CD14-positive monocyte (primary cell): ENCODE measurements at regions not wholly inside any gene's neighbourhood (a gene's known extent, or its start where the extent isn't known, plus 50 kb on each side); places are given as distances from the start of the nearest gene placed in this dataset.

Experiments used
- DNase-seq, 3 donors: peaks; one replicate each; pipeline ENCODE4 v3.0.0-alpha.2; 2011 to 2022
- H2AFZ ChIP-seq: 2 replicates; pipeline ENCODE4 v1.6.0; 2012; ENCODE audit warnings: mild to moderate bottlenecking, low read depth, low read length, inconsistent platforms; ENCODE audit not compliant: insufficient read depth, poor library complexity, severe bottlenecking
- H3K27ac ChIP-seq, 2 donors: 1 replicate in 1 of 2; 2 replicates in 1 of 2; pipeline ENCODE4 v1.5.1; 2012 to 2013; ENCODE audit warnings: low read length in 2 of 2, control low read depth in 1 of 2, inconsistent platforms in 1 of 2, low read depth in 1 of 2, mild to moderate bottlenecking in 1 of 2
- H3K27me3 ChIP-seq, 2 donors: one replicate each; pipeline versions ENCODE4 v1.6.0 to v1.6.1; 2011 to 2013; ENCODE audit warnings: low read length in 2 of 2; ENCODE audit not compliant: control insufficient read depth in 2 of 2, insufficient read depth in 2 of 2
- H3K36me3 ChIP-seq, 2 donors: replicated peaks in 1 of 2; 1 replicate in 1 of 2; 2 replicates in 1 of 2; pipeline versions ENCODE4 v1.5.1 to v1.6.1; 2012 to 2013; ENCODE audit warnings: low read length in 2 of 2, control low read depth in 1 of 2, inconsistent platforms in 1 of 2, mild to moderate bottlenecking in 1 of 2; ENCODE audit not compliant: insufficient read depth in 2 of 2, control insufficient read depth in 1 of 2
- H3K4me1 ChIP-seq, 2 donors: 1 replicate in 1 of 2; 2 replicates in 1 of 2; pipeline versions ENCODE4 v1.5.1 to v1.6.1; 2012 to 2013; ENCODE audit warnings: low read length in 2 of 2, control low read depth in 1 of 2, inconsistent platforms in 1 of 2, mild to moderate bottlenecking in 1 of 2, moderate library complexity in 1 of 2; ENCODE audit not compliant: insufficient read depth in 2 of 2, control insufficient read depth in 1 of 2
- H3K4me2 ChIP-seq: replicated peaks from 2 replicates; pipeline ENCODE3; 2012; ENCODE audit warnings: low read length, moderate library complexity, mild to moderate bottlenecking; ENCODE audit not compliant: poor library complexity, severe bottlenecking; ENCODE audit errors: extremely low read depth
- H3K4me3 ChIP-seq, 3 experiments: fragments of 200-600 bp in 1 of 3; sonication (generic) in 1 of 3; replicated peaks in 1 of 3; 1 replicate in 2 of 3; 2 replicates in 1 of 3; pipeline ENCODE4 v1.5.1; 2011 to 2013; ENCODE audit warnings: low read length in 3 of 3, mild to moderate bottlenecking in 3 of 3, control low read depth in 2 of 3, low read depth in 2 of 3, inconsistent platforms in 1 of 3, moderate library complexity in 1 of 3
- H3K79me2 ChIP-seq: 2 replicates; pipeline ENCODE4 v1.6.0; 2012; ENCODE audit warnings: mild to moderate bottlenecking, control low read depth, inconsistent platforms, low read length, moderate library complexity; ENCODE audit not compliant: insufficient read depth
- H3K9ac ChIP-seq: 2 replicates; pipeline ENCODE4 v1.6.0; 2017; ENCODE audit warnings: low read length, mild to moderate bottlenecking; ENCODE audit not compliant: insufficient read depth, poor library complexity, severe bottlenecking
- H3K9me3 ChIP-seq, 2 donors: replicated peaks in 1 of 2; 1 replicate in 1 of 2; 2 replicates in 1 of 2; pipeline versions ENCODE4 v1.5.1 to v1.6.1; 2012 to 2013; ENCODE audit warnings: low read length in 2 of 2, control low read depth in 1 of 2; ENCODE audit not compliant: control insufficient read depth in 1 of 2, insufficient read depth in 1 of 2
- H4K20me1 ChIP-seq: 2 replicates; pipeline ENCODE4 v1.6.0; 2012; ENCODE audit warnings: mild to moderate bottlenecking, low read length, control low read depth, moderate library complexity; ENCODE audit not compliant: insufficient read depth
- H3K27ac Mint-ChIP-seq, 7 donors: one replicate each; pipeline ENCODE4 v1.8.0; 2020; ENCODE audit warnings: mild to moderate bottlenecking in 7 of 7, mixed read lengths in 7 of 7, moderate library complexity in 6 of 7, inconsistent platforms in 2 of 7
- H3K27me3 Mint-ChIP-seq, 3 donors: one replicate each; pipeline ENCODE4 v1.8.0; 2021 to 2022; ENCODE audit warnings: low read depth in 3 of 3, mild to moderate bottlenecking in 3 of 3, mixed read lengths in 3 of 3, moderate library complexity in 3 of 3, inconsistent platforms in 1 of 3
- H3K36me3 Mint-ChIP-seq, 2 donors: one replicate each; pipeline ENCODE4 v1.8.0; 2020; ENCODE audit warnings: mixed read lengths in 2 of 2, inconsistent platforms in 1 of 2, mild to moderate bottlenecking in 1 of 2
- H3K4me1 Mint-ChIP-seq: one replicate; pipeline ENCODE4 v1.8.0; 2020; ENCODE audit warnings: mild to moderate bottlenecking, mixed read lengths
- H3K4me3 Mint-ChIP-seq, 2 donors: one replicate each; pipeline ENCODE4 v1.8.0; 2020; ENCODE audit warnings: mild to moderate bottlenecking in 2 of 2, mixed read lengths in 2 of 2, moderate library complexity in 1 of 2
- H3K9me3 Mint-ChIP-seq, 7 donors: one replicate each; pipeline ENCODE4 v1.8.0; 2020 to 2022; ENCODE audit warnings: mixed read lengths in 7 of 7, mild to moderate bottlenecking in 6 of 7, moderate library complexity in 6 of 7, inconsistent platforms in 2 of 7
- CTCF ChIP-seq: fragments of 200-600 bp; IDR thresholded peaks from one replicate; pipeline ENCODE4 v1.8.0; 2022; ENCODE audit warnings: antibody characterized with exemption, mild to moderate bottlenecking
- WGBS: methylation state at CpG from one replicate; pipeline ENCODE4 v1.1.5; 2013; ENCODE audit warnings: missing lambda C conversion rate; ENCODE audit not compliant: insufficient coverage; 5-methylcytosine and 5-hydroxymethylcytosine counted together
- intact Hi-C, 2 donors: fragments of 100-400 bp; cut with micrococcal nuclease; formaldehyde crosslinking; loops; one replicate each; pipeline versions ENCODE4 v1.15.0 to v1.15.1; 2023

GRCh38 chr5:39947657-39948056 lies 522.9 kb upstream of the DAB2 start:
- TF ChIP-seq CTCF: no peak

GRCh38 chr5:39946356-39947045 lies 521.7 kb upstream of the DAB2 start:
- Histone ChIP-seq H3K27me3 (no peaks in the 10 kb centered on the region), H3K4me1 (peaks cover 38 to 40% of the 10 kb centered on the region in 2 donors), H3K36me3 (no peaks in the 10 kb centered on the region), H2AFZ (peak overlapping the region; percentile 22), H3K9me3 (no peaks in the 10 kb centered on the region), H3K79me2 (no peaks in the 10 kb centered on the region), H4K20me1 (no peaks in the 10 kb centered on the region), H3K4me2 (peak overlapping the region; percentile 56), H3K27ac (peak overlapping the region; percentile 59 to 88), H3K9ac (peak overlapping the region; percentile 33), H3K4me3 (peak overlapping the region in 1 of 3 experiments; percentile 53)
- intact Hi-C loops: loop anchor here in 1 of 2 donors (5.0 kb wide), 2 partner anchors 741 to 786 kb away; no protein-coding TSS in a partner anchor
- no peaks in the 10 kb centered on the region for H3K36me3 Mint-ChIP-seq
- peak overlapping the region in 1 of 2 donors; percentile 59 for H3K4me3 Mint-ChIP-seq
- TF ChIP-seq CTCF: no peak
- peak overlapping the region; percentile 86 to 96 (median 95) for H3K27ac Mint-ChIP-seq
- peaks cover 0 to 2% (median 0%) of the 10 kb centered on the region in 3 donors for H3K27me3 Mint-ChIP-seq
- DNase-seq: peak; percentile 39 to 52 (median 50)
- H3K4me1 Mint-ChIP-seq: peaks cover 34% of the 10 kb centered on the region
- peaks cover 0 to 5% (median 2%) of the 10 kb centered on the region in 7 donors for H3K9me3 Mint-ChIP-seq
- 44% methylated on average over 2 of the region's 2 CpGs for WGBS

More at GRCh38 chr5:39947657-39948056, 522.9 kb upstream of the DAB2 start:
- Mint-ChIP-seq H3K36me3 (no peaks in the 10 kb centered on the region), H3K27ac (peak overlapping the region; percentile 67 to 96 (median 95)), H3K27me3 (peaks cover 0 to 2% (median 1%) of the 10 kb centered on the region in 3 donors), H3K4me1 (peaks cover 34% of the 10 kb centered on the region), H3K9me3 (peaks cover 0 to 7% (median 3%) of the 10 kb centered on the region in 7 donors), H3K4me3 (no peak overlapping the region)
- no CpG with 5 or more reads among the region's 1 CpG for WGBS
- peak in 2 of 3 donors; percentile 9 to 17 for DNase-seq
- Histone ChIP-seq H3K27ac (peak overlapping the region in 1 of 2 donors; percentile 88), H3K9ac (no peak overlapping the region), H3K36me3 (no peaks in the 10 kb centered on the region), H3K4me3 (no peak overlapping the region), H3K27me3 (no peaks in the 10 kb centered on the region), H3K79me2 (no peaks in the 10 kb centered on the region), H3K9me3 (no peaks in the 10 kb centered on the region), H4K20me1 (no peaks in the 10 kb centered on the region), H3K4me1 (peaks cover 38 to 40% of the 10 kb centered on the region in 2 donors), H2AFZ (peak overlapping the region; percentile 50), H3K4me2 (no peak overlapping the region)
- intact Hi-C loops: loop anchor here in 1 of 2 donors (5.0 kb wide), 2 partner anchors 740 to 785 kb away; no protein-coding TSS in a partner anchor
